HG02938 (cell line): ENCODE measurements at regions not wholly inside any gene's neighbourhood (a gene's known extent, or its start where the extent isn't known, plus 50 kb on each side); places are given as distances from the start of the nearest gene placed in this dataset.
"Not testable (repeated sequence)": the region's sequence is repeated elsewhere in the genome, so short reads cannot be mapped to it uniquely, and the experiment has no call there.

Experiments used
- ATAC-seq: cut with Tn5 transposase; IDR thresholded peaks from one replicate; pipeline ENCODE4 v1.9.1; 2021; ENCODE audit warnings: mild to moderate bottlenecking, moderate library complexity; ENCODE audit not compliant: unreplicated experiment

DNA sequence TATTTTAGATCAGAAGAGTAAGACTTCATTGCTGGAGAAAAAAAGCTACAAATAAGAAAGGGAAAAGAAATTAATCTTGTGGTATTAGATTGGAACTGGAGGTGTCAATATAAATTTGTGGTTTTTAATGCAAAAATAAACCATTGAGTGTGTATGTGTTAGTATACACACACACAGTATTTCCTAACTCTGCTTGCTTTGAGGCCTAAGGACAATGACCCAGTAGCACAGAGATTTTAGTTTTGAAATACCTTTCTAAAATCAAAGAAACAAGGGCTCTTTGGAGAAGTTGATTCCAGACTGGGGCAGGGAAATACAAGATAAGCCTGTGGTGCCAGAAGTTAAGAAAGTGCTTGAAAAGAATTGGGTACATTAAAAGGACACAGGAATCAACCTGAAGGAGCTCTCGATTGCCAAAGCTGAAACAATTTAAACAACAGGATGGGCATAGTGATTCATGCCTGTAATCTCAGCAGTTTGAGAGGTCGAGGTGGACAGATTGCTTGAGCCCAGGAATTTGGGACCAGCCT is 84.6 kb upstream of the DTNBP1 start:
- ATAC-seq: no peak

DNA sequence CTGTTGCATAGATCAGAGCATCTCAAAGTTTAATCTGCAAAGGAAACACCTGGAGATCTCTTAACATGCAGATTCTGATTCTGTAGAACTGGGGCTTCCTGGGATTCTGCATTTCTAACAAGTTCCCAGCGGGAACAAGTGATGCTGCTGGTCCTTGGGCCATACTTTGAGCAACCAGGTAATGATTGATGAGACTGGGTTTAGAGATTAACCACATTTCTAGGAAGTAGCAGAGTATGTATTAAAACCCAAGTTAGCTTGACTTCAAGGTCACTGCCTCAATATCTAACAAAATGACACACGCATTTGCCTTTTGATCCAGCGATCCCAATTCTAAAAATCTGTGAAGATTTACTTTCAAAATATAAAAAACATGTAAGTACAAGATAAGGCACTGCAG is 83.0 kb upstream of the DTNBP1 start:
- ATAC-seq: no peak

DNA sequence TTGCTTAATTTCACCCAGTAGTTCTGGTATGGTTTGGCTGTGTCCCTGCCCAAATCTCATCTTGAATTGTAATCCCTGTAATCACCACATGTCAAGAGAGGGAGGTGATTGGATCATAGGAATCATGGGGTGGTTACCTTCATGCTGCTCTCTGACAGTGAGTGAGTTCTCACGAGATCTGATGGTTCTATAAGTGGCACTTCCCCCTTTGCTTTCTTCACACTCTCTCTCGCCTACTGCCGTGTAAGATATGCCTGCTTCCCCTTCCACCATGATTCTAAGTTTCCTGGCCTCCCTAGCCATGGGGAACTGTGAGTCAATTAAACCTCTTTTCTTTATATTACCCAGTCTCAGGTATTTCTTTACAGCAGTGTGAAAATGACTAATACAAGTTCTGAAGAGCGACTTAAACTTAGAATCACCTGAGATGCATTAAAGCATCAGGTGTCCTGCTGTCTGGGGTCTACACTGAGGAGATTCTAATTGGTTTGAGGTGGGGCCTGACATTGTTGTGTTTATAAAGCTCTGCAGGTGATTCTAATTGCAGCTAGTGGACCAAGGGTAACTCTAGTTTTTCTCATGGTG is 82.1 kb upstream of the DTNBP1 start:
- ATAC-seq: no peak

DNA sequence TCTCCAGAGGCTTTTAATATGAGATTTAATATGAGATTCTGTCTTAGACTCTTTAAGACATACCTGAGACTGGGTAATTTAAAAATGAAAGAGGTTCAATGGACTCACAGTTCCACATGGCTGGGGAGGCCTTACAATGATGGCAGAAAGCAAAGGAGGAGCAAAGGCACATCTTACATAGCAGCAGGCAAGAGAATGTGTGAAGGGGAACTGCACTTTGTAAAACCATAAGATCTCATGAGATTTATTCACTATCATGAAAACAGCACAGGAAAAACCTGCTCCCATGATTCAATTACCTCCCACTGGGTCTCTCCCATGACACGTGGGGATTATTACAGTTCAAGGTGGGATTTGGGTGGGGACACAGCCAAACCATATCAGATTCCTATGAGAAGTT is 79.2 kb upstream of the DTNBP1 start:
- not testable (repeated sequence) for ATAC-seq

DNA sequence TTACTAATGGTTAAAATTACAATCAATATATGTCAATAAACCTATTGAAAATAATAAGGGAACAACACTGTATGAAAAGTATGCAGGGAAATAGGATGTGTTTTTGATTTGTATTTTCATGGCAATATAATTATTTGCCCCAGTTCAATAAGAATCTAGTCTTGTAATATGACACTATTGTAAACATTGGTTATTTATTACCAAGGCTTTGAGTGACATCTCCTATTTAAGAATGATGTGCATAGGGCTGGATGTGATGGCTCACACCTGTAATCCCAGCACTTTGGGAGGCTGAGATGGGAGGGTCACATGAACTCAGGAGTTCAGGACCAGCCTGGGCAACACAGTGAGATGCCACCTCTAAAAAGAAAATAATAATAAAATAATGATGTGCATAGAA is 78.6 kb upstream of the DTNBP1 start:
- no peak for ATAC-seq

DNA sequence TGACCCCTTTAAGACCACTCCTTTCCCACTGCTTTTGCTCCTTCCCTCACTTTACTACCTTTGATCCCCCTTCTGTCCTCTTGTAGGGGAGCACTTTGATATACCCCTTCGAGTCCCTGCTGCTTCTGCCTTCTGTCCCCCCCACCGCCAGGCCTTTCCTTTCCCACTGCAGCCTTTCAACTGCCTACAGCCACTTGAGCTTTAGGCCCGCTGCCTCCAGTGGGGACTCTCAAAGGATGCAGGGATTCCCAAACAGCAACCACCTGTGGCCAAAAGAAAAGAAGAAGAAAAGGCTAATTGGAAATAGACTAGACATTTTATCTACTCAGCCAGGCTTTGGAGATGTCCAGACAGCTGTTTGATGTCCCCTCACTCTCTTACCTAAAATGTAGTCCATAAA is 77.0 kb upstream of the DTNBP1 start:
- ATAC-seq: no peak

DNA sequence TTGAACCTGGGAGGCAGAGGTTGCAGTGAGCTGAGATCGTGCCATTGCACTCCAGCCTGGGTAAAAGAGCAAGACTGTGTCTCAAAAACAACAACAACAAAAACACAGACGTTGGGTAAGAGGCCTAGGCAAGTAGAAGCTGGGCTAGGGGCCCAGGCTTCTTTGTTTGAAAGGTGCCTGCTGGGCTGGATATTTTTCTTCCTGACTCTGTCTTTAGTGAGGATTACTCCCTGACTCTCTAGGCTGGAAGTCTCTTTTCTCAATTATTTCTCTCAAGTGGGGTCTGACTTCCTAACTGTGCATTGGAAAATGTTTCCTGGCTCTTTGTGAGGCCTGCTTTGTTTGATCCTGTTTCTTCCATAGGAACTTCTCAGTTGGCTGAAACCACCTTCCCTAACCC is 76.5 kb upstream of the DTNBP1 start:
- ATAC-seq: no peak

DNA sequence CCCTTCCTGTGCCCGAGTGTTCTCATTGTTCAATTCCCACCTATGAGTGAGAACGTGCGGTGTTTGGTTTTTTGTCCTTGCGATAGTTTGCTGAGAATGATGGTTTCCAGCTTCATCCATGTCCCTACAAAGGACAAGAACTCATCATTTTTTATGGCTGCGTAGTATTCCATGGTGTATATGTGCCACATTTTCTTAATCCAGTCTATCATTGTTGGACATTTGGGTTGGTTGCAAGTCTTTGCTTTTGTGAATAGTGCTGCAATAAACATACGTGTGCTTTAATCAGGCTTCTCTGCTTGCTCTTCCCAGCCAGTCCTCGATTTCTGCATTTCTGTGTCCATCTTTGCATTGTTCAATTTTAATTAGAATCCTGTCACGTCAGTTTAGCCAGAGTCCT is 75.4 kb upstream of the DTNBP1 start:
- not testable (repeated sequence) for ATAC-seq

DNA sequence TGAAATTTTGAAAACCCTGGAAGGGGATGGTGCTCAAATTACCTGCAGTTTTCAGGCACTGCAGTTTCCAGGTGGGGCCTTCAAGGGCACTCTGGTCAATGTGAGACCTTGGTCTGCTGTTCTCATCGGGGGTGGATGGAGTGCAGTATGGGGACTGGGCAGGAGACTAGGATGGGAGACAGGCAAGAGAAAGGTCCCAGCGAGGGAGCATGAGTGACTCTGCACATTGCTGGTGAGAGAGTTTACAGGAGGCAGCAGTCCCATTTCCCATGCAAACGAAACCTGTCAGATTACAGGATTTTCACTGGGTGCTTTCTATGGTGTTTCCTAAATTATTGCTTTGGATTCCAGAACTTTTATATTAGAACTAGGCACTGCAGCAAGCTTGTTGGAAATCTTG is 73.5 kb upstream of the DTNBP1 start:
- no peak for ATAC-seq

DNA sequence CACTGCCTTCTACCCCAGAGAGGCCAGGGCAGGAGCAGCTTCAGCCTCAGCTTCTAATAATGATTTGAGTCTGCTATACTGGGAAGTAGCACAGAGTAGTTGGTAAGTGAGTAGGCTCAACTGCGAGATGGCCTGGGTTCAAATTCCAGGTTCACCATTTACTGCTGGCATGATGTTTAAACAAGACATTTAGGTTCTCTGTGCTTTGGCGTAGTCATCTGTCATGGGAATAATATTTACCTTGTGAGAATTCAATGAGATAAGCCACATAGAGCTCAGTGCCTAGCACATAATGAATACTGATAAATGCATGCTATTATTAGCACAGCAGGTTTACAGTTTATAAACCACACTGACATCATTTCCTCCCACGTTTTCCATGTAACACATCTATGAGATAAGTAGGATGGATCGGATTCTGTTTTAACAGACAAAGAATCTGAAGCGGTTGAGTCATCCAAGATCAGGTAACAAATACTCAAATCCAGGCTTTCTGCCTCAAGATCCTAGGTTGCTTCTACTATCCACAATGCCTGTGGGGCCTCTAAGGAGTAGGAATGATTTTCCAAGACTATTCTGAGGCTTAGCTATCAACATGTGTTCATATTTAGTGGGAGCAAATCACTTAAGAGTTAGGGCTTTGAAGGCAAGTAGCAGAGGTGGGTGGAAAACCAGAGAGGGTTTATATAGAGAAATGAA is 72.9 kb upstream of the DTNBP1 start:
- ATAC-seq: no peak

DNA sequence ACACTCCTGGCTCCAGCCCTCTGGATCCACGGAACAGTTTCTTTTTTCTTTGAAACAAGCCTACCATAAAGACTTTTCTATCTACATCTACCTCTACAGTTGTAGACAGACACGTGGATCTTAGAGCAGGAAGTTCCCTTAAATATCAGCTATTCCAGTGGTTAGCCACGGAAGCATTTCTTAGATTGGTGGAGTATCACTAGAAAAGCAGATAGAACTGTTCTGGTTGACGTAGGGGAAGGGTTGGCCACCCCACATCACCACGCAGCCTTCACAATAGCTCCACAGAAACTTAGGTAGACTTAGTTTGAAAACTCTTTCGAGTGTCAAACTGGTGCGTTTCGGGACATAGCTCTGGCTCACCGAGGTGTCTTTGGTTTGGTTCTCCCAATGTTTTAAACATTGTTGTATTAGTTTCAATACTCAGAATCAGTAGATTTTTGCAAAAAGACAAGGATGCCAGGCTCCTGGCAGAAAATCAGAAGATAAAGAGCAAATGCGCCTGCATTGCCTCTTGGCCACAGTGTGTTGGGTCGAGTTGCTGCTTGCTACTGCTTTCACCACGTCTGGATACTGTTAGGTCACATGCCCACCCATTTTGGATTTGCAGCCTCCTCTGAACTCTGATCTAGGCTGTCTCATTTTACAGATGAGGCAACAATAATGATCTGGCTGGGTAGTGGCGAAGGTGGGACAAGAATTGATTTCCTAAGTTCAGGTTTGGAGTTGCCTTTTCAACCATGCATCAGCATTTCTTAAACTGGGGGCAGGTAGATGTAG is 71.5 kb upstream of the DTNBP1 start:
- ATAC-seq: no peak

DNA sequence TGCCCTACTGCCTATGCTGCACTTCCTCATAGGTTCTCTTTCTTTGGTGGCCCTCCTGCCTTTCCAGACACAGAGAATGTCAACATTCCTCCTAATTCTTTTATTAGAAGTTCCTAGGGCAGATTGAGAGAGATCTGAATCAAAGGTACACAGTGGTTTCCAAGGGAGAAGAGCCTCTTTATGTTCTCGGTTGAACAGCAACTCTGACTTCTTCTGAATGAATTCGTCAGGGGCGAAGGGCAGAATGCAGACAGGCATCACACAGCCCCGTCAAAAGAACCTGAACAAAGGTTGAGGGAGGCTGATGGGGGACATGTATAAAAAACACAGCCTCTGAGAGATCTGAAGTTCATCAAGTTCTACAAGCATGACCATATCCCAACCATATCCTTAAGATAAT is 68.1 kb upstream of the DTNBP1 start:
- no peak for ATAC-seq

DNA sequence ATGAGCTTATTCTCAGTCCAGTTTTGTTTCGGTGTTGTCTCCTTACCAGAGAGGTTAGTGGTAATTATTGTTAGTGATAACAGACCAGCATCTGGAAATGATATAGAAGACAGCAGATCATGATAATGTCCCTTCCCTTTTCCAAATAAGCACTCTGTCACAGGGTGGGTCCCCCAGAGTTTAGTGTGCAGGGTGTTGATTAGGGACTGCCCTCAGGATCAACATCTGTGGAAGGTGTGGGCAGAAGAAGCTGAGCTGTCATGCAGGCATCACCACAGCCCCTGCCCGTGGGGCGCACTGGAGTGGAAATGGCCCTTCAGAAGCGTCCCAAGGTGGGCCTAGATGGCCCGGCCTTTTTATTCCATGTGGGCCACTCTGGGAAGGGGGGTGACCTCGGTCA is 67.6 kb upstream of the DTNBP1 start:
- ATAC-seq: no peak

DNA sequence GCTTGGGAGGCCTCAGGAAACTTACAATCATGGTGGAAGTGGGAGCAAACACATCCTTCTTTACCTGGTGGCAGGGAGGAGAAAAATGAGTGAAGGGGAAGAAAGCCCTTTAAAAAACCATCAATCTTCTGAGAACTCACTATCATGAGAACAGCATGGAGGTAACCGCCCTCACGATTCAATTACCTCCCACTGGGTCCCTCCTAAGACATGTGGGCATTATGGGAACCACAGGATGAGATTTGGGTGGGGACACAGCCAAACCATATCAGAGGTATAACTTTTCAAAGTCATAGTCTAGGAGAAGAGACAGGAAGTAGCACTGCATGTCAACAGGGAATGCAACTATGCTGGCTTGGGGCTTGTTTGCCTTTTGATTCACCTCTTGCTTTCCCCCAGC is 59.9 kb upstream of the DTNBP1 start:
- ATAC-seq: no peak

DNA sequence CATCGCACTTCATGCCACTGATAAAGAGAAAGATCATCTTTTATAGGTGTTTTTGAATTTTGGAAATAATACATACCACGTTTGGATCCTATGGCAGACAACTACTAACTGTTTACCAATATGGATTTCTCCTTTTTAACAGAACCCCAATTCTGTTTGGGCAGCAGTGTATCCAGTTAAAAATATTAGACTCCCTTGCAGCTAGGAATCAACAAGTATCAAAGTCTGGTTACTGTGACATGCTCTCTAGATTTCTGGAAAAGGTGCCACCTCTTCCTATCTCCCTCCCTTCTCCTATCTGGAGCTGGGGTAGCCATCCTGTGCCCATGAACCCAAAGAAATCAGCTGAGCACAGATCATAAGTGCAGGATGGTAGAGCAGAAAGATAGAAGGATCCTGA is 54.1 kb upstream of the DTNBP1 start:
- no peak for ATAC-seq

DNA sequence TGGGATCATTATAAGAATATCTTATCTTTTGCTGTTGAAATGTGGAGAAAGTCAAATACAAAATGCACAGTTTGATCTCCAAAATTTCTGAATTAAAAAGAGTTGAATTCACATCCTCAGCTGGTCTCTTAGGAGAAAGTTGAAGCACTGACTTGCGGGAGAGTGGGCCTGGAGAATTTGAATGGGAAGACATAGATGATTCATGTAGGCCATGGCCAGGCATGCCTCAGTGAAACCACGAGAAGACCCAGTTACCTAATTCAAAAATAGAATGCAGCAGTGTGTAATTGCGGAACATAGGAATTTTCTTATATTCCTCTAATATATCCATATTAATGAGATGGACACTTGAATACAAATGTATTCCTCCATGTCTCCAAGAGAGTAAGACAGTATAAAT is 53.0 kb upstream of the DTNBP1 start:
- ATAC-seq: no peak

DNA sequence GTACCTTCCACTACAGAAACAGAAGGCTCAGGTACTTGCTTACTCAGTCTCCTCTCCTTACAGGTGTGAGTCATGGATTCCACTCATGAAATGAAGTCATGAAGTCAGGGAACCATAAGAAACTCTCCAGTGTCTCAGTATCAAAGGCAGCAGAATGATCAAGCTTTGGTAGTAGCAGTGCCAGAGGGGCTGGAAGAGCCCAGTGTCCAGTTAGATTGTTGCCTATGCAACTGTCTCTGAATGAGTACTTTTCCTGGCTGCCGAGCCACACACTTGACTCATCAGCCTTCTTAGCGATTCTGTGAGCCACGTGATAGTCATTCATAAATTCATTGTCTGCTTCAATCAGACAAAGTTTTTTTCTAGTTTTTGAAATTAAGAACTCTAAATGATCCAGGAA is 52.2 kb upstream of the DTNBP1 start:
- no peak for ATAC-seq

DNA sequence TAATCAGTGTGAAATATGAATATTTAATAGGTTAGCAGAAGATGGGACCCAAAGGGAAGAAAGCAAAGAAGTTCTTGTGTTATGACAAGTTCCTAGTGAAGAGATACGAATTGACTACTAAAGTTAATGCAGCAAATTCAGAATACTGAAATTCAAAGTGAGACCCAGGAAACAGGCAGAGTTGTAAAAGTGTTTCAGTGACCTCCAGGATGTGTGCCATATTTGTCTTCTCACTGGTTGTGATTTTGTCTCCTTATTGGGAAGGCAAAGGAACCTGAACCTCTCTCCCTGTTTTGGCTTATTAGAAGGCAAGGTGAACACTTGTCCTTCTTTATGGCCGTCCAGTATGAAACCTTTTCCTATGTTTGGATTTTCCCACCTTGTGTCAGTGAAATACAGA is 51.8 kb upstream of the DTNBP1 start:
- ATAC-seq: no peak

DNA sequence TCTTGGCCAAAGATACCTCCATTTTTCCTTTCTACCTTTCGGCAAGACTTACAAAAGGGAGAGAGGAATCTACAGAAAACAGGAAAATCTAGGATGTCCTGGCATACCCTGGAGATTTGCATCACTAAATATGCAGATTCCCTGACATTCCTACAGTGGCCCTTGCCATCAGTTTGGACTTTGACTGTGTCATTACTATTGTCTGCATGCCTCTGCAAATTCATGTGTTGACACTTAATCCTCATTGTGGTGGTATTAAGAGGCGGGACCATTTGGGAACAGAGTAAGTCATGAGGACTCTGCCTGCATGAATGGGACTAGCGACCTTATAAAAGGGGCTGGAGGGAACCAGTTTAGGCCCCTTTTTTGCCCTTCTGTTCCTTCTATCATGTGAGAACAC is 50.5 kb upstream of the DTNBP1 start:
- ATAC-seq: no peak

DNA sequence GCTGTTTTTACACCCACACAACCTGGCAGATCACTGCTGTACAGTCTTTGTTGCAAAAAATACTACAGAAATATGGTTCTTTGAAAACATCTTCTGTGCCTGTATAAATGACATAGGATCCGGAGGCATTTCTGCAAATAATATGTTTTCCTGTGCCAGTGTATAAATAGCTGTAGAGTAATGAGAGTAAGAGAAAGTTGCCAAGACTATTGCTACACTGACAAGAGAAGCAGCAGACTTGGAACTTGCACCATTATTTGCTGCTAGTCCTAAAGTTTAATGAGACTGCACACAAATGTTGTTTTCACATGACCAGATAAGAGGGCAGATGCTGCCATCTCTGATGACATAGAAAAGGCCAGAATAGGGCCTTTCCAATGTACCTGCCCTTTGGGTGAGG is 50.0 kb upstream of the DTNBP1 start:
- no peak for ATAC-seq
